Neural cell (in vitro differentiated cells): ENCODE measurements at regions not wholly inside any gene's neighbourhood (a gene's known extent, or its start where the extent isn't known, plus 50 kb on each side); places are given as distances from the start of the nearest gene placed in this dataset.
"Not testable (repeated sequence)": the region's sequence is repeated elsewhere in the genome, so short reads cannot be mapped to it uniquely, and the experiment has no call there.

Source experiments
- H2AFZ ChIP-seq: fragments of 200-600, 300-800 bp; sonication (generic), shearing (Covaris generic); 2 replicates; pipeline ENCODE4 v1.6.0; 2014; ENCODE audit warnings: low read depth, mild to moderate bottlenecking, antibody characterized with exemption, low read length, moderate library complexity
- H3F3A ChIP-seq: fragments of 200-600 bp; shearing (Covaris generic); 2 replicates; pipeline ENCODE4 v1.6.1; 2016; ENCODE audit warnings: mild to moderate bottlenecking, moderate library complexity, mixed read lengths, antibody characterized with exemption, low read length; ENCODE audit not compliant: insufficient read depth, poor library complexity, severe bottlenecking
- H3K27ac ChIP-seq: fragments of 200-600, 300-800 bp; sonication (generic), shearing (Covaris generic); 2 replicates; pipeline ENCODE4 v1.5.1; 2014; ENCODE audit warnings: mild to moderate bottlenecking, low read length, moderate library complexity
- H3K27me3 ChIP-seq: fragments of 300-800, 200-600 bp; sonication (generic), shearing (Covaris generic); 2 replicates; pipeline ENCODE4 v1.6.0; 2014; ENCODE audit warnings: mild to moderate bottlenecking, low read depth, low read length, moderate library complexity; ENCODE audit not compliant: insufficient read depth
- H3K36me3 ChIP-seq: fragments of 300-800, 200-600 bp; sonication (generic), shearing (Covaris generic); 2 replicates; pipeline ENCODE4 v1.5.1; 2014; ENCODE audit warnings: mild to moderate bottlenecking, antibody characterized with exemption, low read length, moderate library complexity; ENCODE audit not compliant: insufficient read depth
- H3K4me2 ChIP-seq: fragments of 300-800, 200-600 bp; sonication (generic), shearing (Covaris generic); 2 replicates; pipeline ENCODE4 v1.6.0; 2014; ENCODE audit warnings: mild to moderate bottlenecking, low read length
- H3K4me3 ChIP-seq: fragments of 300-800, 200-600 bp; sonication (generic), shearing (Covaris generic); 2 replicates; pipeline ENCODE4 v1.5.1; 2014; ENCODE audit warnings: mild to moderate bottlenecking, low read length, moderate library complexity
- H3K79me2 ChIP-seq: fragments of 200-600 bp; shearing (Covaris generic); replicated peaks from 2 replicates; pipeline ENCODE4 v1.6.0; 2014; ENCODE audit warnings: mild to moderate bottlenecking, low read length, moderate library complexity; ENCODE audit not compliant: insufficient read depth
- H3K9ac ChIP-seq: fragments of 300-800, 200-600 bp; sonication (generic), shearing (Covaris generic); 2 replicates; pipeline ENCODE4 v1.6.1; 2016; ENCODE audit warnings: mild to moderate bottlenecking, low read length, mixed read lengths
- H3K9me2 ChIP-seq: fragments of 200-600 bp; shearing (Covaris generic); 2 replicates; pipeline ENCODE4 v1.6.1; 2016; ENCODE audit warnings: mild to moderate bottlenecking, low read length, mixed read lengths; ENCODE audit not compliant: insufficient read depth
- H3K9me3 ChIP-seq: fragments of 200-600, 300-800 bp; sonication (generic), shearing (Covaris generic); 2 replicates; pipeline ENCODE4 v1.6.1; 2016; ENCODE audit warnings: mild to moderate bottlenecking, mixed run types, low read length, moderate library complexity, mixed read lengths
- H4K20me1 ChIP-seq: fragments of 200-600 bp; shearing (Covaris generic); 2 replicates; pipeline ENCODE4 v1.6.1; 2016; ENCODE audit warnings: mild to moderate bottlenecking, mixed run types; ENCODE audit not compliant: insufficient read depth
- EP300 ChIP-seq: fragments of 450-650 bp; conservative IDR thresholded peaks from 2 replicates; pipeline ENCODE4 v1.6.1; 2014; ENCODE audit warnings: antibody characterized with exemption, mild to moderate bottlenecking, moderate library complexity; ENCODE audit not compliant: poor library complexity, severe bottlenecking
- EZH2 ChIP-seq: fragments of 200-600, 300-800 bp; shearing (Covaris generic), sonication (generic); IDR thresholded peaks from 2 replicates; pipeline ENCODE4 v1.6.1; 2014; ENCODE audit warnings: antibody characterized with exemption, low read length, borderline replicate concordance, mild to moderate bottlenecking; ENCODE audit not compliant: insufficient read depth, poor library complexity, severe bottlenecking
- MXI1 ChIP-seq: fragments of 450-650 bp; conservative IDR thresholded peaks from 2 replicates; pipeline ENCODE4 v1.6.1; 2014; ENCODE audit warnings: antibody characterized with exemption, mild to moderate bottlenecking; ENCODE audit not compliant: poor library complexity, severe bottlenecking
- POLR2AphosphoS5 ChIP-seq: IDR thresholded peaks from 2 replicates; pipeline ENCODE4 v1.6.1; 2012
- RAD21 ChIP-seq: fragments of 450-650 bp; conservative IDR thresholded peaks from 2 replicates; pipeline ENCODE4 v1.6.1; 2014; ENCODE audit warnings: antibody characterized with exemption, mild to moderate bottlenecking, moderate library complexity
- SMC3 ChIP-seq: fragments of 450-650 bp; conservative IDR thresholded peaks from 2 replicates; pipeline ENCODE4 v1.6.1; 2014; ENCODE audit warnings: antibody characterized with exemption, mild to moderate bottlenecking, moderate library complexity; ENCODE audit not compliant: poor library complexity
- TAF1 ChIP-seq: IDR thresholded peaks from 2 replicates; pipeline ENCODE4 v1.6.1; 2012; ENCODE audit warnings: low read depth
- TF ChIP-seq, protein P1 (sequence below): fragments of 450-650 bp; IDR thresholded peaks from 2 replicates; pipeline ENCODE4 v1.5.1; 2014; ENCODE audit warnings: antibody characterized with exemption, mild to moderate bottlenecking, moderate library complexity; ENCODE audit not compliant: poor library complexity, severe bottlenecking
- TF ChIP-seq, protein P2 (sequence below): IDR thresholded peaks from 2 replicates; pipeline ENCODE4 v1.6.1; 2012; ENCODE audit warnings: borderline replicate concordance

DNA sequence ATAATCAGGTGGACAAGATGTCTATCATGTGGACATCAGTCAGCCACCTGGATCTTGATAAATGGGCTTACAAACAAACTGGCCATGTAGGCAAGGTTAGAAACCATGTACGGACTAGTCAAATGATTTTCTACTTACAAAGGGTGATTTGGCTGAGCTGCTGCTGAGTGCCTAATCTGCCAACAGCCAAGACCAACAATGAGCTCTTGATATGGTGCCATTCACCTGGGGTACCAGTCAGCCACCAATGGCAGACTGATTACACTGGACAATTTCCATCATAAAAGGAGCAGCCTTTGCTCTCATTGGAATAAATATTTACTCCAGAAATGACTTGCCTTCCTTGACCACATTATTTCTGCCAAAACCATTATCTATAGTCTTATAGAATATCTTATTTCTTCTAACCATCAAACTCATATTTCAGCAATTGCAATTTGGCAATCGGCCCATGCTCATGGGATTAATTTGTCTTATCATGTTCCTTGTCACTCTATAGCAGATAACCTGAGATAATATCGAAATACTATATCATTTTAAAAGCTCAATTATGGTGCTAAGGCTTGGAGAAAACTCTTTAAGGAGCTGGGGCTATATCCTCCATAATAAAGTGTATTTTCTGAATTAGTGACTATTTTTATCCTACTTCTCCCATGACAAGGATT lies 135.1 kb downstream of the SLC25A46 start:
- H3F3A ChIP-seq, result no peaks in the 10 kb centered on the region
- no peak overlapping the region for H3K9ac ChIP-seq
- no peaks in the 10 kb centered on the region for H3K9me2 ChIP-seq
- no peaks in the 10 kb centered on the region for H3K36me3 ChIP-seq
- no peak overlapping the region for H3K4me2 ChIP-seq
- no peaks in the 10 kb centered on the region for H3K79me2 ChIP-seq
- no peaks in the 10 kb centered on the region for H3K27me3 ChIP-seq
- no peak overlapping the region for H3K27ac ChIP-seq
- H2AFZ ChIP-seq, result no peak overlapping the region
- H3K9me3 ChIP-seq, result no peaks in the 10 kb centered on the region
- no peak overlapping the region for H3K4me3 ChIP-seq
- TF ChIP-seq RAD21, result no peak
- TF ChIP-seq, protein P1, sequence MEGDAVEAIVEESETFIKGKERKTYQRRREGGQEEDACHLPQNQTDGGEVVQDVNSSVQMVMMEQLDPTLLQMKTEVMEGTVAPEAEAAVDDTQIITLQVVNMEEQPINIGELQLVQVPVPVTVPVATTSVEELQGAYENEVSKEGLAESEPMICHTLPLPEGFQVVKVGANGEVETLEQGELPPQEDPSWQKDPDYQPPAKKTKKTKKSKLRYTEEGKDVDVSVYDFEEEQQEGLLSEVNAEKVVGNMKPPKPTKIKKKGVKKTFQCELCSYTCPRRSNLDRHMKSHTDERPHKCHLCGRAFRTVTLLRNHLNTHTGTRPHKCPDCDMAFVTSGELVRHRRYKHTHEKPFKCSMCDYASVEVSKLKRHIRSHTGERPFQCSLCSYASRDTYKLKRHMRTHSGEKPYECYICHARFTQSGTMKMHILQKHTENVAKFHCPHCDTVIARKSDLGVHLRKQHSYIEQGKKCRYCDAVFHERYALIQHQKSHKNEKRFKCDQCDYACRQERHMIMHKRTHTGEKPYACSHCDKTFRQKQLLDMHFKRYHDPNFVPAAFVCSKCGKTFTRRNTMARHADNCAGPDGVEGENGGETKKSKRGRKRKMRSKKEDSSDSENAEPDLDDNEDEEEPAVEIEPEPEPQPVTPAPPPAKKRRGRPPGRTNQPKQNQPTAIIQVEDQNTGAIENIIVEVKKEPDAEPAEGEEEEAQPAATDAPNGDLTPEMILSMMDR, result no peak
- no peak for TF ChIP-seq MXI1
- no peak for TF ChIP-seq SMC3
- TF ChIP-seq, protein P2, sequence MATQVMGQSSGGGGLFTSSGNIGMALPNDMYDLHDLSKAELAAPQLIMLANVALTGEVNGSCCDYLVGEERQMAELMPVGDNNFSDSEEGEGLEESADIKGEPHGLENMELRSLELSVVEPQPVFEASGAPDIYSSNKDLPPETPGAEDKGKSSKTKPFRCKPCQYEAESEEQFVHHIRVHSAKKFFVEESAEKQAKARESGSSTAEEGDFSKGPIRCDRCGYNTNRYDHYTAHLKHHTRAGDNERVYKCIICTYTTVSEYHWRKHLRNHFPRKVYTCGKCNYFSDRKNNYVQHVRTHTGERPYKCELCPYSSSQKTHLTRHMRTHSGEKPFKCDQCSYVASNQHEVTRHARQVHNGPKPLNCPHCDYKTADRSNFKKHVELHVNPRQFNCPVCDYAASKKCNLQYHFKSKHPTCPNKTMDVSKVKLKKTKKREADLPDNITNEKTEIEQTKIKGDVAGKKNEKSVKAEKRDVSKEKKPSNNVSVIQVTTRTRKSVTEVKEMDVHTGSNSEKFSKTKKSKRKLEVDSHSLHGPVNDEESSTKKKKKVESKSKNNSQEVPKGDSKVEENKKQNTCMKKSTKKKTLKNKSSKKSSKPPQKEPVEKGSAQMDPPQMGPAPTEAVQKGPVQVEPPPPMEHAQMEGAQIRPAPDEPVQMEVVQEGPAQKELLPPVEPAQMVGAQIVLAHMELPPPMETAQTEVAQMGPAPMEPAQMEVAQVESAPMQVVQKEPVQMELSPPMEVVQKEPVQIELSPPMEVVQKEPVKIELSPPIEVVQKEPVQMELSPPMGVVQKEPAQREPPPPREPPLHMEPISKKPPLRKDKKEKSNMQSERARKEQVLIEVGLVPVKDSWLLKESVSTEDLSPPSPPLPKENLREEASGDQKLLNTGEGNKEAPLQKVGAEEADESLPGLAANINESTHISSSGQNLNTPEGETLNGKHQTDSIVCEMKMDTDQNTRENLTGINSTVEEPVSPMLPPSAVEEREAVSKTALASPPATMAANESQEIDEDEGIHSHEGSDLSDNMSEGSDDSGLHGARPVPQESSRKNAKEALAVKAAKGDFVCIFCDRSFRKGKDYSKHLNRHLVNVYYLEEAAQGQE, result no peak
- H4K20me1 ChIP-seq, result no peaks in the 10 kb centered on the region

DNA sequence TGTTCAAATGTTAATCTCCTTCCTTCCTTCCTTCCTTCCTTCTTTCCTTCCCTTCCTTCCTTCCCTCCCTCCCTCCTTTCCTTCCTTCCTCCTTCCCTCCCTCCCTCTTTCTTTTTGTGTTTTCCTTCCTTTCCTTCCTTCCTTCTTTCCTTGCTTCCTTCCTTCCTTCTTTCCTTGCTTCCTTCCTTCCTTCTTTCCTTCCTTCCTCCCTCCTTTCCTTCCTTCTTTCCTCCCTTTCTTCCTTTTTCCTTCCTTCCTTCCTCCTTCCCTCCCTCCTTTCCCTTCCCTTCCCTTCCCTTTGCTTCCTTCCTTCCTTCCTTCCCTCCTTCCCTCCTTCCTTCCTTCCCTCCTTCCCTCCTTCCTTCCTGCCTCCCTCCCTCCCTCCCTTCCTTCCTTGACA lies 136.3 kb downstream of the SLC25A46 start:
- H3K79me2 ChIP-seq, H3K9me2 ChIP-seq, H3K27me3 ChIP-seq, H4K20me1 ChIP-seq, H3K9ac ChIP-seq, H3K4me2 ChIP-seq, H3K36me3 ChIP-seq, H2AFZ ChIP-seq, H3K9me3 ChIP-seq, H3K27ac ChIP-seq, H3K4me3 ChIP-seq, H3F3A ChIP-seq: not testable (repeated sequence)

DNA sequence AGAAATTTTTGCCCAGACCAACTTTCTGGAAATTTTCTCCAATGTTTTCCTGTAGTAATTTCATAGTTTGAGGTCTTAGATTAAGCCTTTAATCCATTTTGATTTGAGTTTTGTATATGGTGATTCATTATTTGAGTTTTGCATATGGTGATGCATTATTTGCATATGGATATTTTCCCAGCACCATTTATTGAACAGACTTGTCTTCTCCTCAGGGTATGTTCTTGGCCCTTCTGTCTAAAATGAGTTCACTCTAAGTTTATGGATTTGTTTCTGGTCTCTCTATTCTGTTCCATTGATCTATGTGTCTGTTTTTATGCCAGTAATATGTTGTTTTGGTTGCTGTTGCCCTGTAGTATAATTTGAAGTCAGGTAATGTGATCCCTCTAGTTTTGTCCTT lies 139.3 kb downstream of the SLC25A46 start:
- no peaks in the 10 kb centered on the region for H3K9me2 ChIP-seq
- H2AFZ ChIP-seq, result no peak overlapping the region
- no peaks in the 10 kb centered on the region for H4K20me1 ChIP-seq
- H3K9ac ChIP-seq, result no peak overlapping the region
- H3K36me3 ChIP-seq, result no peaks in the 10 kb centered on the region
- H3K79me2 ChIP-seq, result no peaks in the 10 kb centered on the region
- H3K4me3 ChIP-seq, result no peak overlapping the region
- no peaks in the 10 kb centered on the region for H3K9me3 ChIP-seq
- no peak overlapping the region for H3K27ac ChIP-seq
- TF ChIP-seq, protein P2, result no peak
- TF ChIP-seq SMC3 (no peak), TAF1 (no peak), RAD21 (no peak), EP300 (no peak), POLR2AphosphoS5 (no peak), EZH2 (no peak), MXI1 (no peak)
- TF ChIP-seq, protein P1, result no peak
- no peak overlapping the region for H3K4me2 ChIP-seq
- H3K27me3 ChIP-seq, result no peaks in the 10 kb centered on the region
- no peaks in the 10 kb centered on the region for H3F3A ChIP-seq
